Fibroblast of pulmonary artery (primary cell): ENCODE measurements at regions not wholly inside any gene's neighbourhood (a gene's known extent, or its start where the extent isn't known, plus 50 kb on each side); places are given as distances from the start of the nearest gene placed in this dataset.

Experiments used
- DNase-seq: peaks from one replicate; pipeline ENCODE4 v3.0.0-alpha.2; 2010; ENCODE audit warnings: low read depth
- H3K4me3 ChIP-seq: replicated peaks from 2 replicates; pipeline ENCODE4 v1.5.1; 2011; ENCODE audit warnings: low read depth, mild to moderate bottlenecking, control low read depth, low read length, moderate library complexity
- CTCF ChIP-seq: IDR thresholded peaks from 2 replicates; pipeline ENCODE4 v1.5.1; 2011; ENCODE audit warnings: mild to moderate bottlenecking, control low read depth, low read length, inconsistent platforms; ENCODE audit errors: missing control alignments

GRCh38 chr14:98901511-98902205 lies 370.3 kb downstream of the BCL11B start:
- no peak overlapping the region for H3K4me3 ChIP-seq
- TF ChIP-seq CTCF = no peak
- DNase-seq = no peak

- TF ChIP-seq CTCF = no peak
- DNase-seq = no peak
- no peak overlapping the region for H3K4me3 ChIP-seq
Measured at GRCh38 chr14:98903371-98903770, 368.6 kb downstream of the BCL11B start.

- DNase-seq = no peak
- no peak for TF ChIP-seq CTCF
- H3K4me3 ChIP-seq = no peak overlapping the region
Measured at GRCh38 chr14:98904677-98905076, 367.3 kb downstream of the BCL11B start.

- no peak overlapping the region for H3K4me3 ChIP-seq
- TF ChIP-seq CTCF = no peak
- DNase-seq = no peak
Measured at GRCh38 chr14:98906123-98906995, 365.6 kb downstream of the BCL11B start.

GRCh38 chr14:98907271-98907670 lies 364.7 kb downstream of the BCL11B start:
- H3K4me3 ChIP-seq = no peak overlapping the region
- DNase-seq = no peak
- TF ChIP-seq CTCF = no peak

GRCh38 chr14:98908050-98908449 lies 363.9 kb downstream of the BCL11B start:
- no peak for DNase-seq
- no peak for TF ChIP-seq CTCF
- H3K4me3 ChIP-seq = no peak overlapping the region
